Left ventricle myocardium superior (tissue), 1 donor: ENCODE measurements at regions not wholly inside any gene's neighbourhood (a gene's known extent, or its start where the extent isn't known, plus 50 kb on each side); places are given as distances from the start of the nearest gene placed in this dataset.
"Not testable (repeated sequence)": the region's sequence is repeated elsewhere in the genome, so short reads cannot be mapped to it uniquely, and the experiment has no call there.

Experiments used
- ATAC-seq: fragments of 200-7000 bp; cut with Tn5 transposase; one replicate; pipeline ENCODE4 v1.9.1; 2020; ENCODE audit warnings: mild to moderate bottlenecking, moderate library complexity
- DNase-seq: peaks from one replicate; pipeline ENCODE4 v3.0.0-alpha.2; 2020
- intact Hi-C: fragments of 100-400 bp; cut with micrococcal nuclease; formaldehyde crosslinking; loops from one replicate; pipeline ENCODE4 v1.11.0; 2022
- donor health status: DM: no; HTN: yes; CAD: no; lungs with severe emphysema.

DNA sequence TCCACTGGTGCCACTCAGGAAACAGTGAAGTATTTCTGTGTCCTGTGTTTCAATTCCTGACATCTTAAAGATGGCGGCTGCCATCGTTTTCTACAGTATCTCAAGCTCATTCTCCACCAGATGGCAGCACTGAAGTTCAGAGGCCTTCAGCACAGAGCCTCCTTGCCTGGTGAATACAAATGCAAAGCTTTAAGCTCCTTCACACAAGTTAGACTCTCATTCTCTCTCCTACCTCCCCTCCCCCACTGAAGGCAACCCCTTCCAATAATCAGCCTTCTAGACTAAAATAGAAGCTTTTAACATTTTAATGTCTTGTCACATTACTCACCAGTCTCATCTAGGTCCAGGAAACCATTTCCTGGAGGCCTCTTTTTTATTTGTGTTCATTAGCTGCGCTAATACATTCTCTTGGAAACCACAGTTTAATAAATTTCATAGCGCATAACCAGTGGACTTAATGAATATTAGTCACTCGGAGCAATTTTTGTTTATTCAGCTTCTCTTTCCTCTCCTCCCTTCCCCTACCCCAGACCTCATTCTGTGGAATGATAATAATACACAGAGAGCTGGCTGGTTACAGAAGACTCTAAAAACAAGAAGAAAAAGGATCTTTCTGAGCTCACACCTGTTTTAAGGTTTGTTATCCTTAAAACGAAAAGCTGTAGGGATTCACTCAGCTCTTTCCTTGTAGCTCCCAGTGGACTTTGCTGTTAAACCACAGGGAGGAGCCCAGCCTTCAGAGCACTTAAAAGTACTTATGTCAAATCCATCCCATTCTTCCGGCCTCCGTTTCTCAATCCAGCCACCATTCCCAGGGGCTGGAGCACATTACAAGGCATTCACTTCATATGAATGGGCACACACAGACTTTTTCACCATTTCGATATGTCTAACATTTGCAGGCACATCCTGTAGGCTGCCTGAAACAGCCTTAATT lies 384.9 kb downstream of the HLX start:
- DNase-seq, result no peak
- peak; percentile 81 for ATAC-seq
- intact Hi-C loops, result no loop called here

DNA sequence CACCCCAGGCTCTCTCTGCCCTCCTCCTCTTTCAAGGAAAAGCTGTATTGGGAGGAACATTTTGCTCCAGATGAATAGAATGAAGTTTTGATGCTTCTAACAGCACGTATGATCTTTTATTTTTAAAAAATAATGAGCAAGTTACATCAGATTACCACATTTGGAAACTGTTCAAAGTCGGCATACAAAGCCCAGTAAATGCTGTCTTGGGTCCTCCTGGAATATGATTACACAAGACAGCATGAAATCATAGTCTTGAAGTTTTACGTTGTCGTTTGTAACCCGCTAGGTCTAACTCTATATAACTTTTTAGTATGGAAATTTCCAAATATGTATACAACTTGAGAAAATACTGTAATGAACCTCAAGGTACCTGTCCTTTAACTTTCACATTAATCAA lies 385.6 kb downstream of the HLX start:
- ATAC-seq (peak; percentile 70), DNase-seq (no peak)
- intact Hi-C loops, result loop anchor here (5.0 kb wide), 1 partner anchor 167 kb away; no protein-coding TSS in a partner anchor

- intact Hi-C loops, result loop anchor here (5.0 kb wide), 1 partner anchor 164 kb away; no protein-coding TSS in a partner anchor
- ATAC-seq, result peak; percentile 46
- DNase-seq, result no peak
Measured at GRCh38 chr1:221268295-221268694, 389.1 kb downstream of the HLX start.

DNA sequence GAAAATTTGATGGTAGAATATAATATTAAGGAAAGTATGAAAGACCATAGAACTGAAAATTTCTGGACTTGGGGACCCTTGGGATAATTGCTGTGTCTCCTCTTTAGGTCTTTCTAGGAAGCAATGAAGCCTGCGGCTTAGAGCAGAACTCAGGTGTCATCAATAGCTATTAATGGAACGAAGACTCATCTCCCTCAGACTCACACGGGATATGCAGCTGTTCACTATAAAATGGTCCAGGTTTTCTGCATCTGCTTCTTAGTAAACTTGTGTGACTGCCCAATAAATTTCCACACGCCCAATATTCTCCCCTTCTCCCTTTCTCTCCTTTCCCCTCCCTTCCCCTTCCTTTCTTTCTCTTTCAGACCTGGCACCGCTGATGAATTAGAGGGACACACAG lies 392.5 kb downstream of the HLX start:
- DNase-seq (no peak), ATAC-seq (no peak)
- intact Hi-C loops, result no loop called here

- ATAC-seq (no peak), DNase-seq (no peak)
- intact Hi-C loops, result no loop called here
Measured at GRCh38 chr1:221272940-221273339, 393.7 kb downstream of the HLX start.

DNA sequence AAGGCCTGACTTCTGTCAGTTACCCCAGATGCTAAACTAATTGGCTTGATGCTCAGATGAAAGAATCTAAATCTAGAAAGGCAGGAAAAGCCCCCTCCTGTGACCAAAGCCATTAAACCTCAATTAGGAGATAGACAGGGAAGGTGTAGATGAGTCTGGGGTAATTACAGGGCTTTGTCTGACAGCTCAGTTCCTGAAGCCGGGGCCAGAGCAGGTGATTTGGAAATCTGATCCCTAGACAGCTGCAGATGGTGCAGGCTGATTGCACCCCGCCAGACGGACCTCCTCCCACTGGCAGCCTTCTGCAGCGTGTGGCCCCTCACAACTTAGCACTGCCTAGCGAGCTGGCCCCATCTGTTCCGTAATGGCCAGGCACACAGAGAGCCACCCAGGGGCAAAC lies 395.1 kb downstream of the HLX start:
- intact Hi-C loops, result no loop called here
- ATAC-seq (no peak), DNase-seq (no peak)

GRCh38 chr1:221276896-221277409 lies 397.7 kb downstream of the HLX start:
- intact Hi-C loops, result no loop called here
- DNase-seq (no peak), ATAC-seq (no peak)

DNA sequence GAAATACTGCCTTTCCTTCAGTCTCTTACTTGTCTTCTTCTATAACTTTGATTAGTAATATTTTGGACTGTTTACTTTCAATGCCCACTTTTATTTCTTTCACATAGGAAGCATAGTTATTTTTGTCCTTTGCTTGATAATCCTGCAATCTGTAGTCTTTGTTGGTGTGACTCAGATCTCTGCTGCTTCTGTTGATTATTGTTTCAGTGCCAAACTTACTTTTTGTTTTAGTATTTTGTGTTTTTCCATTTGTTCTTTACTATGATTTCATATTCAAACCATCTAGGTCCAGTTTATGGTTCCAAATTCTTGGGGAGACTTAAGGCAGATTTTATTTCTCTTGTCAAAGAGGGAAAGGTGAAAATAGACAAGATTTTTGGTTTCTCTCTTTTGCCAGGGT lies 399.9 kb downstream of the HLX start:
- intact Hi-C loops, result no loop called here
- ATAC-seq, result no peak
- no peak for DNase-seq

DNA sequence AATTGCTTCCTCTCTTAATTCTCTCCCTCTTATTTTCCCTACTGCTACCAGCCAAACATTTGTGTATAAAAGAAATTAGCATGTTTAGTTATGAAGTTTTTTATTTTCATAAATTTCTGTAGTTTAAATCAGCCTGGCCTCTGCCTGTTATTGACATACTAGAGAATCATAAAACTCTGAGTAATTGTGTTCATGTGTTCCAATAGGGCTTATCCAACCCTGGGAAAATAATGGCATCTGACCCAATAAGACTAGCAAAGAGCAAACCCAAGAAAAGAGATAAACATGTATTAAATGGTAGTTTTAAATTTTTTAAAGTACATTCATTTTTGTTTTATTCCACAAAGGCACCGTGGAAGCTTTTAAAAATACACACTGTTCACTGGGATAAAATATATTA lies 404.3 kb downstream of the HLX start:
- DNase-seq, result no peak
- intact Hi-C loops, result no loop called here
- ATAC-seq, result no peak

DNA sequence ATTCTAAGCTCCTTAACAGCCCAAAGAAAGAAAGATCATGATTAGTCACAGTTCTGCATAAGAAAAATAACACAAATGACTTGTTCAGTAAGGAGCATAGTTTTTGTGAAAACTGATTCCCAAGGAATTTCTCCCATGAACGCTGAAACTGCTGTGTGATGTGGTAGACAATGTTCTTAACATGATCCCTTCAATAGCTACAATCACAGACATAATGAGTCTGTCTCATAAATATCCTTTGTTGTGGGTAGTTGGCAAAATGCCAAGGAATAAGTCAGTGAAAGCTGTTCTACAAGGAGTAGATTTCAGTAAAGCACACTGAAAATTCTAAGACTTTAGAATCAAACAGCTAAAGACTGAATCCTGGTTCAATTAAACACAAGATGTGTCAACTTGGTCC lies 404.8 kb downstream of the HLX start:
- no peak for ATAC-seq
- intact Hi-C loops, result no loop called here
- no peak for DNase-seq

- intact Hi-C loops, ATAC-seq: not testable (repeated sequence)
Measured at GRCh38 chr1:221284991-221285390, 405.7 kb downstream of the HLX start.

DNA sequence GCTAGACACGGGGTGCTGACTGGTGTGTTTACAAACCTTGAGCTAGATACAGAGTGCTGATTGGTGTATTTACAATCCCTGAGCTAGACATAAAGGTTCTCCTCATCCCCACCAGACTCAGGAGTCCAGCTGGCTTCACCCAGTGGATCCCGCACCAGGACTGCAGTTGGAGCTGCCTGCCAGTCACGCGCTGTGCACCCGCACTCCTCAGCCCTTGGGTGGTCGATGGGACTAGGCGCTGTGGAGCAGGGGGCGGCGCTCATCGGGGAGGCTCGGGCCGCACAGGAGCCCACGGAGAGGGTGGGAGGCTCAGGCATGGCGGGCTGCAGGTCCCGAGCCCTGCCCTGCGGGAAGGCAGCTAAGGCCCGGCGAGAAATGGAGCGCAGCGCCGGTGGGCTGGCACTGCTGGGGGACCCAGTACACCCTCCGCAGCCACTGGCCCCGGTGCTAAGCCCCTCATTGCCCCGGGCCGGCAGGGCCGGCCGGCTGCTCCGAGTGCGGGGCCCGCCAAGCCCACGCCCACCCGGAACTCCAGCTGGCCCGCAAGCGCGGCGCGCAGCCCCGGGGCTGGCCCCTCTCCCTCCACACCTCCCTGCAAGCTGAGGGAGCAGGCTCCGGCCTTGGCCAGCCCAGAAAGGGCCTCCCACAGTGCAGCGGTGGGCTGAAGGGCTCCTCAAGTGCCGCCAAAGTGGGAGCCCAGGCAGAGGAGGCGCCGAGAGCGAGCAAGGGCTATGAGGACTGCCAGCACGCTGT lies 406.4 kb downstream of the HLX start:
- ATAC-seq, intact Hi-C loops, DNase-seq: not testable (repeated sequence)

More at GRCh38 chr1:221284991-221285390, 405.7 kb downstream of the HLX start:
- DNase-seq, result not testable (repeated sequence)

- intact Hi-C loops, result no loop called here
- ATAC-seq (no peak), DNase-seq (no peak)
Measured at GRCh38 chr1:221286399-221286798, 407.2 kb downstream of the HLX start.

DNA sequence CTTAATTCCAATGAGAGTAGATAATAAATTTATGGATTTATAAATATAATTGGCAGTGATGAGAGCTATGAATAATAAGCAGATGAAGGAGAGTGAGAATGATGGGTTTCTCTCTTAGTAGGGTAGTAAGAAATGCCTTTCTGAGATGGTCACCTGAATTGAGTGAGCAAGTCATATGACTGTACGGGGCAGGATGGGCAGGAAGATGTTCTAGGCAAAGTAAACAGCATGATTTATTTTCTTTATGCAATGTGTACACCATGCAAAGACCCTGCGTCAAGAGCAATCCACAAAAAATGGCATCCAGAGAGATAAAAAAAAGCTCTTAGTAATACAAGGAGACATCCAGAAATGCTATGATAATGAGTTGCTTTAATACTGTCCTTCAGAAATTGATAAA lies 409.9 kb downstream of the HLX start:
- intact Hi-C loops, result no loop called here
- no peak for DNase-seq
- no peak for ATAC-seq

DNA sequence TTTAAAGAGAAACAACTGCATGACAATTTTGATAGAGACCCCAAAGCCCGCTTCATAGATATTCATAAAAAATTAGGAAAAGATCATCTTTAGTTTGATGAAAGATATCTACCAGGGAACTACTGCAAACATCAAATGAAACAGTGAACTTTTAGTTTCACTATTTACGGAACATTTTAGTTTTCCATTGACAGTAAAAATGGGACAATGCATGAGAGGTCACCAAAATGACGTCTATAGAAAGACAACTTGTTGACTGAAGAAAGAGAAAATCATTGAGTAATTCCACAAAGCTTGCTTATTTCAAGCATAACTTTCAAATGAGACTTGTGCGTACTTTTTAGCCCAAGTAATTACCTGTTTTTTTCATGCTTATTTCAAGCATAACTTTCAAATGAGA lies 411.4 kb downstream of the HLX start:
- no peak for DNase-seq
- intact Hi-C loops, result no loop called here
- ATAC-seq, result no peak

GRCh38 chr1:221291113-221291512 lies 411.9 kb downstream of the HLX start:
- ATAC-seq, result no peak
- intact Hi-C loops, result no loop called here
- DNase-seq, result no peak

DNA sequence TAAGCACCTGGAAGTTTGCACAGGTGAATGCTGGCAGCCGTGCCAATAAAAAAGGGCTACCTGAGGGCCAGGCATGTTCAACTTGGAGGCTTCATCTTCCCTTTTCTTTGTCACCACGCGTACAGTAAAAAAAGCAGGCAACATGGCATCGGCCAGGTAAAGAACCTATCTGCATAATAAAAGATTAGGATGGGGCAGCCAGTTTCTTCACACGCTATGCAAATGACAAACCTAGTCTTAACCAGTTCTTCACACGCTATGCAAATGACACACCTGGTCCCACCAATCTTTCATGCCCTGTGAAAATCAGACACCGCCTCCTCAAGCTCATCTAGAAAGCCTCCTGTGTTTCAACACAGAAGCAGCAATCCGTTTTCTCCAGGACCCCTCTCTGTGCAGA lies 413.4 kb downstream of the HLX start:
- DNase-seq (no peak), ATAC-seq (no peak)
- intact Hi-C loops, result no loop called here

DNA sequence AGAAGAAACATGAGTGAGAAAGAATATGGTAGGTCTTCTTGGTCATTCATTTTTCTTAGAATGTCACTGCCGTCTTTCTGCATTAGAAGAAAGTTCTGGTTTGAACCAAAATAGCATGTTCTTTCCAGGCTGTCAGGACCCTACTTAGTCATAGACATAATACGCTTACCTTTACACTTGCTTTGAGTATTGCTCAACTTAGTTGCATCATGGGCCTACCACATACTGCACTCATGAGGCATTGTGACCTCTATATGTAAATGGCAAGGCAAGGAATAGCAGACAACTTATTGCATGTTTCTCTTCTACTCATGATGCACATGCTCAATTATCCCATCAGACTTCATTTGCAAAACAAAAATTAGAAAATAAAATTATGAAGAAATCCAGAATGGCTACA lies 415.0 kb downstream of the HLX start:
- no peak for DNase-seq
- intact Hi-C loops, result no loop called here
- no peak for ATAC-seq

DNA sequence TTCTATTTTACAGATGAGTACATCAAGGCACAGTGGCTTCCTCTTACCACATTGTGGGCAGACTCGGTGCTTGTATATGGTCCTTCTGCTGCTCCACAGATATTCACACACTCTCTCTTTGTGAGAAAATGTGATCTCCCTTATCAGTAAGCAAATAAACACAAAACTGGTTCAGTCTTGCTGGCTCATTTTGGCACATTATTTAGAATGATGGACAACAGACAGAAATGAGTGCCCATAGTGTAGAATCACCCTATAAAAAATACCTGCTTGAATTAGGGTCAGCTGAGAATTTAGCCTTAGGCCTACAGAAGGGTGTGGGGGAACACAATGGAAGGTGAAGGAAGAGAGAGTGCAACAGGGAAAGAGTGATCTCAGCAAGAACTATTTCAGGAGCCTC lies 423.1 kb downstream of the HLX start:
- intact Hi-C loops, result no loop called here
- ATAC-seq (no peak), DNase-seq (no peak)

DNA sequence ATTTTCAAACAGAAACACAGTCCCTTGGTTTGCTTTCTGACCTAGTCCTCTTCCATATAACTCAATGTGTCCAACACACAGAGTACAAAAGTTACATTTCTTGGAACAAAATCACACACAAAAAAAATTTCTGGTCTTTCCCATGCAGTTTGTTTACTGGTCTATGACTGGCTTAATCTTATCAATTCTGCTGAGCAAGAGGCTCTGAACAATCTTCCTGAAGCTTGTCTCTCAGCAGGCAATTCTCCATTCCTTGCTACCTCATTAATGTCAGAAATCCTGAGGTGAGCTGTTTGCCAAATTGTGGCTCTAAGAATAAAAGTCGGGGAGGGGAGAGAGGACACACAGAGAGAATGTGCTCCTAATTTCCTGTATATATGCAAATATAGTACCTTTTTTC lies 423.6 kb downstream of the HLX start:
- intact Hi-C loops, result no loop called here
- no peak for DNase-seq
- no peak for ATAC-seq
